GM12878 (cell line): ENCODE measurements at regions not wholly inside any gene's neighbourhood (a gene's known extent, or its start where the extent isn't known, plus 50 kb on each side); places are given as distances from the start of the nearest gene placed in this dataset.
A peak's percentile ranks its signal among the peaks of the same experiment; 100 is the strongest.

Source experiments
- BHLHE40 ChIP-seq, 2 experiments: fragments of 450-650 bp in 1 of 2; IDR thresholded peaks; 2 replicates each; pipeline ENCODE4 v1.6.1; 2011 to 2017; ENCODE audit warnings: low read depth in 2 of 2, borderline replicate concordance in 1 of 2, improper control_type of control experiment in 1 of 2, low read length in 1 of 2, mild to moderate bottlenecking in 1 of 2
- CHD1 ChIP-seq: IDR thresholded peaks from 2 replicates; pipeline ENCODE4 v1.6.1; 2012; ENCODE audit warnings: low read depth, low read length, improper control_type of control experiment
- EED ChIP-seq: sonication (generic); IDR thresholded peaks from 2 replicates; pipeline ENCODE4 v1.6.1; 2016; ENCODE audit warnings: antibody characterized with exemption, low read depth
- FOS ChIP-seq: IDR thresholded peaks from 3 replicates; pipeline ENCODE4 v1.6.1; 2011; ENCODE audit warnings: borderline replicate concordance; ENCODE audit not compliant: insufficient read length; ENCODE audit errors: extremely low read depth
- IKZF1 ChIP-seq: fragments of 450-650 bp; conservative IDR thresholded peaks from 2 replicates; pipeline ENCODE4 v1.6.1; 2017; ENCODE audit warnings: antibody characterized with exemption, mild to moderate bottlenecking
- IRF3 ChIP-seq: fragments of 450-650 bp; IDR thresholded peaks from 2 replicates; pipeline ENCODE4 v1.6.1; 2014; ENCODE audit warnings: mild to moderate bottlenecking
- KDM1A ChIP-seq: fragments of 200-600 bp; sonication (generic); IDR thresholded peaks from 2 replicates; pipeline ENCODE4 v1.6.1; 2016; ENCODE audit warnings: borderline replicate concordance
- LARP7 ChIP-seq: fragments of 450-650 bp; IDR thresholded peaks from 2 replicates; pipeline ENCODE4 v1.6.1; 2017; ENCODE audit warnings: mild to moderate bottlenecking
- MAX ChIP-seq: IDR thresholded peaks from 2 replicates; pipeline ENCODE4 v1.6.1; 2012; ENCODE audit warnings: low read depth, low read length, improper control_type of control experiment
- PRDM15 ChIP-seq: fragments of 450-650 bp; formaldehyde crosslinking; IDR thresholded peaks from 2 replicates; pipeline ENCODE4 v1.4.0; 2020; ENCODE audit warnings: mild to moderate bottlenecking, moderate library complexity
- RAD21 ChIP-seq: IDR thresholded peaks from 2 replicates; pipeline ENCODE4 v1.6.1; 2011; ENCODE audit warnings: mild to moderate bottlenecking, low read depth, low read length, moderate library complexity; ENCODE audit not compliant: insufficient read depth
- RBBP5 ChIP-seq: fragments of 200-600 bp; sonication (generic); conservative IDR thresholded peaks from 2 replicates; pipeline ENCODE4 v1.6.1; 2016
- SP1 ChIP-seq: IDR thresholded peaks from one replicate; pipeline ENCODE4 v1.6.1; 2011; ENCODE audit warnings: low read depth, low read length
- SREBF1 ChIP-seq: IDR thresholded peaks from 2 replicates; pipeline ENCODE4 v1.6.1; 2012; ENCODE audit warnings: mild to moderate bottlenecking, low read length
- TARDBP ChIP-seq: IDR thresholded peaks from 2 replicates; pipeline ENCODE4 v1.6.1; 2016; ENCODE audit warnings: borderline replicate concordance
- YBX1 ChIP-seq: fragments of 450-650 bp; IDR thresholded peaks from 2 replicates; pipeline ENCODE4 v1.6.1; 2016; ENCODE audit warnings: antibody characterized with exemption
- ZBTB33 ChIP-seq: fragments of 450-650 bp; IDR thresholded peaks from 2 replicates; pipeline ENCODE4 v1.6.1; 2017; ENCODE audit warnings: mild to moderate bottlenecking
- ZNF592 ChIP-seq: fragments of 450-650 bp; IDR thresholded peaks from 2 replicates; pipeline ENCODE4 v1.6.1; 2017; ENCODE audit warnings: mild to moderate bottlenecking, moderate library complexity

DNA sequence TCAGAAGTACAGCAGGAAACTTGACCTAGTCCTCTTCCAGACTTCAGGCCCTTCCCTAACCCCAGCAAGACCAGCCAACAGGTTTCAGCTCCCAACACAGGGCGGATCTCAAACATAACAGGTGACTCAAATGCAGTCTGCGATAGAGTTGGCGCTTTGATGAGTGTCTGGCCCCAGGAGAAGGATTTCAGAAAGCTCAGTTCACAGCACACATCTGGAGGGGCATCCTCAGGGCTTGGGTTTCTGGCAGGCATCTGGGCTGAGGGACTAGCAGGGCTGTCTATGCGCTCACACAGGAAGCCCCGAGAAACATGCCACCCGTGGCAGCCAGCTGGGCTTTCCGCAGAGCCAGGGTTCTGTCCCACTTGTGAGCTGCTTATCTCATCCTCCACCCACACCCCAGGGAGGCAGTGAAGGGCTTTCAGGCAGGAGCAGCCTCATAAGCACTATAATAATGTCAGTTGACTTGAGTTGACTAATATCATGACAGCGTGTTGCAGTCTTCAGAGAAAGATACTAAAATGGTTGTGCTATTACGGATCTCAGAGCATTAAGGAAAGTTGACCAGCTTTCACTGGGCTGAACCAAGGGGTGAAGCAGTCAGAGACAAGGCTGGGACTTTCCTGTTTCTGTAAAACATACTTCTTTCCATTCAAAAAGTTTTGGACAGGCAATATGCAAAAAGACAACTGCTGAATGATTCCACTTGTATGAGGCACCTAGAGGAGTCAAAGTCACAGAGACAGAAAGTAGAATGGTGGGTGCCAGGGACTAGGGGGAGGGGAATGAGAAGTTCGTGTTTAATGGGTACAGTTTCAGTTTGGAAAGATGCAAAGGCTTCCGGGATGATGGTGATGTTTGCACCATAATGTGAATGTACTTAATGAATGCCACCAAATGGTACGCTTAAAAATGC, 233.0 kb upstream of the IRF2BP2 start (continued):
- TF ChIP-seq ZNF592 (no peak), IRF3 (no peak), IKZF1 (peak; percentile 93), MAX (no peak), PRDM15 (CRISPR knock-in tag) (0 out of 2 replicates have a peak, but pooled peaks have one; percentile 42), RAD21 (peak; percentile 56), FOS (no peak), LARP7 (peak; percentile 66; the same call in 1 of the 2 replicates), ZBTB33 (no peak), EED (peak; percentile 98), SP1 (peak; percentile 48), BHLHE40 (IDR thresholded peaks at IDR 0.05; ENCODE audit: borderline replicate concordance in 1 of 2, low read depth in 2 of 2, low read length in 1 of 2) (peak; percentile 52 to 72), RBBP5 (no peak), SREBF1 (no peak), CHD1 (0 out of 2 replicates have a peak, but pooled peaks have one; percentile 54), YBX1 (no peak), TARDBP (no peak; the same call in 1 of the 2 replicates), KDM1A (no peak)
